HG02970 (cell line): ENCODE measurements at regions not wholly inside any gene's neighbourhood (a gene's known extent, or its start where the extent isn't known, plus 50 kb on each side); places are given as distances from the start of the nearest gene placed in this dataset.

ENCODE experiments used
- ATAC-seq: cut with Tn5 transposase; IDR thresholded peaks from one replicate; pipeline ENCODE4 v1.9.1; 2021; ENCODE audit warnings: mild to moderate bottlenecking, moderate library complexity, moderate number of reproducible peaks; ENCODE audit not compliant: unreplicated experiment, low FRiP score

GRCh38 chr4:36702245-36702644 lies 420.8 kb downstream of the DTHD1 start:
- ATAC-seq, result no peak

DNA sequence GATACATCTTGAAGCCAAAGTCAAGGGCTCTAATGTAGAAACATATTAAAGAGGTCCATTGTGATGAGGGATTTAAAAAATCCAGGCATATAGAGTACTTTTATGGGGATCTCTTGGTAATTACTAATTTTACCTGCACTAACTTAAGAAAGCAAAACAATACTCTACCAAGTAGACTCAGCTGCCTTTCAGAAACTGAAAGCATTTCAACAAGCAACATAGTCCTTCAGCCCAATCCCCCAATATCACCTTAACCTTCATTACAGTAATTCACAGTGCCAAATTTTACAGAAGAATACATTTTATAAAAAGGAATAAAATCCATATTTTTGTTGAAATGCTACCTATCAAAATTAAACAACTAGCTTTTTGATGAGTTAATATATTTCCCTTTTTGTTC lies 422.9 kb downstream of the DTHD1 start:
- no peak for ATAC-seq

DNA sequence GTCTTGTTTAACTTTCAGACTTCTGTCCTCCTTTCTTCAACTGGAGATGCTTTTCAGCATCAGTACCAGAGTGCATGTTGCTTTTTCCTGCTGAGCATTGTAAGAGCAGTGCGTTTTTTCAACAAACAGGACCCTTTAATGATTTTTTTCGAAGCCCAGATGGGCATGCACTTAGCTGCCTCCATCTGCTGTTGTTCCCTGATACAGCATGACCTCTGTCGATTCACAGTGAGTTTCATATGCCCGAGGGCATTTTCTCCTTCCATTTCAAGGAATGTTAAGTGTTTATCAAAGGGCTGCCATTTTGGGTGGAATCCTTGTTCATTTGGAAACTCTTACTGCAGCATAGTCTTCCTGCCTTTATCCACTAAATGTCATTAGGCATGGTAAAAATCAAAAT lies 428.6 kb downstream of the DTHD1 start:
- no peak for ATAC-seq

DNA sequence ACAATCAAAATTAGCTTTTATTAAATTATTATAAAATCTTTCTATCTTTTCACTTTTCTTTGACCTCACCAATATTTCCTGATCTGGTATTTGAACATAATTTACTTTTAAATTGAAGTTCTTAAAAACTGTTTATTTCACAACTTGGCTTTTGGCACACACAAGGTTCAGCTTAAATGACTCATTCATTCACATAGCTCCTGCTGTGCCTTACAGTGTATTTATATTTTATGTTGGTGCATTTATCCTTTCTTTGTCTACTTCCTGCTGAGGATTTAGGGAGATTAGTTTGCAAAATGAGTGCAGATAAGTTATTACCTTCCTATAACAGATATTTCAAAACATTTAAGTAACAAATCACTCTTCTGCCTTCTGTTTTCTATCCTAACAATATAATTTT lies 430.6 kb downstream of the DTHD1 start:
- no peak for ATAC-seq

GRCh38 chr4:36716874-36717273 lies 435.5 kb downstream of the DTHD1 start:
- no peak for ATAC-seq

DNA sequence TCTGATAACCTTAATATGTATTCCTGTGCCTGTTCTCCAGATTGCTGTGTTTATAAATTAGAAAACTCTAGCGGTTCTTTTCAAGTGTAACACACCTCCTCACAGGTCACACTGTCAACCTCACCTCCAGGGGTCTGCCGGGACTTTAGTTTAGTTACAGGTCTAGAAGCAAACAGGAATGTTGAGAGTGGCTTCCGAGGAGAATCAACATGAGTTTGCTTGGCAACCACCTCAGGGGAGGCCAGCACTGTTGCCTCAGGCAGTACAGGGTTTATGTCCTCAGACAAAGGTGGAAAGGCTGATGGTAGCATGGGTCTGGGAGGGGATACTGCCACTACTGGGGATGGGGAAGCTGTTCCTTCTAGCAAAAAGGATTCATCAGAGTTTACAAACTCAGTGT lies 438.0 kb downstream of the DTHD1 start:
- ATAC-seq, result no peak

DNA sequence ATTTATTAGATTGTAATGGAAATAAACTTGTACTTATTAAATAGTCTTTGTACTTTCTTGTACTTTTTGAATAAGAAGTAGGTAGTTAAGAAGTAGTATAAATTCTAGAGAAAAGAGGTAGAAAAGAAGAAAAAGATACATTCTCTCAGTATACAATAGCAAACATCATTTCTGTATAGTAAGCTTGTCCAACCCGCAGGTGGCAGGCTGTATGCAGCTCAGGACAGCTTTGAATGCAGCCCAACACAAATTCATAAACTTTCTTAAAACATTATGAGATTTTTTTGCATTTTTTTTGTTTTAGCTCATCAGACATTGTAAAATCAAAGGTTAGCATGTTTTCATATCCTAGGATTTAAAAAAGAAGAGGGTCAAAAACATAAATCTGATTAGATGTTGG lies 441.6 kb downstream of the DTHD1 start:
- ATAC-seq, result no peak

GRCh38 chr4:36734334-36734733 lies 452.9 kb downstream of the DTHD1 start:
- ATAC-seq, result no peak

DNA sequence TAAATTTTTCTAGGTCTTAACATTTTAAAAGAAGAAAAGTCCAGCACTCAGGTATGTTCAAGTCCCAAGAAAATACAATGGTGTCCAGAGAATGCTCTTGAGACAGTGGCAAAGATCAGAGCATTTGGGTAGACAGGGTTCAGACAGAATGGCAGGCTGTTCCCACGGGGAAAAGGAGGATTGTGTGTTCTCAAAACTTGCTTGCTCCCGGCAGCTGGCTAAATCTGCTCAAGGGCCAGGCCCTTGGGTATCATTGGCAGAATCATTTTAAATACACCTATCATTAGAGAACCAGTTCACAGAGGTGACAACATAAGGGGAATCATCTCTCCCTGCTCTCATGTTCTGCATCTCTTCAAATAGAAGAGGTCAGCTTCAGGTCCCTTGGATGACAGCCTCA lies 456.3 kb downstream of the DTHD1 start:
- no peak for ATAC-seq

DNA sequence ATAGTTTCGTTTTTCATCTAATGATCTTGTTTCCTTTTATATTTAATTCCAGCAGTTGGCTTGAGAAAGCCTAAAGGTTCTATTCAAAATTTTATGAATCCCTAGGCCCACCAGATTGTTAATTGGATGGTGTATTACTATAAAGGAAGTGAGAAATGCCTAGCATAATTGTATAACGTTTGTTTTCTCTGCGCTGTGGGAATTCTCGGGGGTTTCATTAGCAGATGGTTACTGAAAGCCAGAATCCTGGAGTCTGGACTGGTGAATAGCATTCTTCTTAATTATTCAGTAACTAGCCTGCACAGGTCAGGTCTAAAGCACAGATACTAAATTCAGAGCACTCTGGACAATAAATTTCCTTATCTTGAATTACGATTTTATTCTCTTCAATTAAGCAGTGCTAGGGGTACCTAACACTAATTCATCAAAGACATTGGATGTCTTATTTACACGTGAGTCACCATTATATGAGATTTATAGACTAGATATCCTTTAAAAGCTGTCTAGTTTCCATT lies 459.4 kb downstream of the DTHD1 start:
- ATAC-seq, result no peak

DNA sequence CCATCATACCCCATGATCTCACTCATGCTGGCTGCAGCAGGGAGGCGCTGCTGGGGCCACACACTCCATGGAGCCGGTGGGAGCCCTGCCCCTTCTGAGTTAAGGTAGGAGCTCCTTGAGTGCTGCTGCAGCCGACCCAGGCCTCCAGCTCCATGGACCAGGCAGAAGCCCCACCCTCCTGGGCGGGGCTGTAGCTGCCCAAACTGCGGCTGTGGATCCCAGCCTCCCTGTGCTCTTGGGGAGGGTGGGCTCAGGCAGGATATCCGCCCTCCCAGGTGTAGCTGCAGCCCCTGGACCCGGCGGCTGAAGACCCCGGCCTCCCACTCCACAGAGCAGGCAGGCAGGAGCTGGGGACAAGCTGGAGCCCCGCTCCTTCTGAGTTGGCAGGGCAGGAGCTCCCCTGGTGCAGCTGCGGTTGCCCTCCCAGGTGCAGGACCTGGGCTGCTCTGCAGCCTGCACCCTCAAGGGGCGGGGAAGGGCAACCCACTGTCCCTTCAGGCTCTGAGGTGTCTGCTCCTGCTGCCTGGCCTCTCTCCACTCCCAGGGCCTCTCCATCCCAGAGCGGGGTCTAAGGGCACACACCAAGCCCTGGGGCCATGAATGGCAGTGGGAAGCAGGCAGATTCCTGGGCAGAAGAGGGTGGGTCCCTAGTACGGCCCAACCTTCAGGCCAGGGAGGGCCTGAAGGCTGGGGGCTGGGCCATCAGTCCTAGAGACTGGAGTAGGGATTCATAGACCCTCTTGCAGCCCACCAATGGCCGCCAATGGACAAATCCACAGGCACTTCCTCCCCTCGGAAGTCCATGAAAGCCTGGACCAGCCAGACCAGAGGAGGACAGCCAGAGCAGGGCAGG lies 466.1 kb downstream of the DTHD1 start:
- ATAC-seq, result no peak

DNA sequence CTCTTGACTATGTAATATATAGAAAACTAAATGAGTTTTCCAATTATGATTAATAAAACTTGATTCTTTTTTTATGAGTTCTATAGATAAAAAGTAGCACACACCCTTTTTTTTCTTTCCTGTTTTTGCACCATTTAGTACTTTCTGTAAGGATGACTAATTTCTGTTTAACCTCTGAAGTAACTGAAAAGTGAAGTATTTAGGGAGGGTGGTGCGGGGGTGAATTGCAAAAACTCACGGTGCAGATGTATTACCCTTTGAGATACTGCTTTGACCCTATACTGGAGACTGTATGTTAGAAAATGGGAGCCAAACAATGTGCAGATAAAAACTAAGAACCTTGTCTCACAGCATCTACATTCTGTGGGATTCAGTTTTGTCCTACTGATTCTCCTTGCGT lies 471.6 kb downstream of the DTHD1 start:
- ATAC-seq, result no peak

- no peak for ATAC-seq
Observed at GRCh38 chr4:36757580-36758311, 476.3 kb downstream of the DTHD1 start.

DNA sequence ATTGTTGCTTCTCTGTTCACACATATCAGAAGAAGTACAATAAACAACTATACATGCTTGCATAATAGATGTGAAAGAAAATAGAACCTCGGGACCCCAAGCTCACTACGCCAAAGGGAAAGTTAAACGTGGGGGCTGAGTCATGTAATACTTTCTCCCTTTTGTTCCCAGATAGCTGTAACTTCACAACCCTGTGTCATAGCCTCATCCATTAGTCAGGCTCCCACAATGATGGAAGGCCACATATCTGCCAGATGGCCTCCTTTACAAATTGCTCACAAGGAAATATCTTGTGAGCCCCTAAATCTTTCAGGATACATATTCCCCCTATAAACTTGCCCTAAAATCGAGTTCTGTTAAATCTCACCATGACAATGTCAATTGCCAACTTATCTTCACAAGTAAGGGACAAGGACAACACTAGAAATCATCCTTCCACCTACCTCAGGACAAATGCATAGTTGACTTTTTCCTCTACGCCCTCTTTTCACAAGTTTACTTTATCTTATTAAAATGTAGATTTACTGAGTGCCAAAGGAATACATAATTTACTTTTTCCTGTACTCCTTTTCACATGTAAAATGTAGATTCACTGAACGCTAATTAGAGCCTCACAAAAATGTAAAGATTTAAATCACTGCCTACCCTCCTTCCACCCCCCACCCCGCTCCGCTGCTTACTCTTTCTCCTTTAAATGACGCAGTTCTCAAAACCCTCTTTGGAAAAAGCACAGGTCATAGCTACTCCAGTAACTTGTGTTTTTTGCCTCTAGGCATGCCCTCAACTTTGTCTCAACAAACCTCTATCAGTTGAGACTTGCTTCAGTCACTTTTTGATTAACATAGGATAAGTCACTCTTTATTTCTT lies 477.1 kb downstream of the DTHD1 start:
- no peak for ATAC-seq

DNA sequence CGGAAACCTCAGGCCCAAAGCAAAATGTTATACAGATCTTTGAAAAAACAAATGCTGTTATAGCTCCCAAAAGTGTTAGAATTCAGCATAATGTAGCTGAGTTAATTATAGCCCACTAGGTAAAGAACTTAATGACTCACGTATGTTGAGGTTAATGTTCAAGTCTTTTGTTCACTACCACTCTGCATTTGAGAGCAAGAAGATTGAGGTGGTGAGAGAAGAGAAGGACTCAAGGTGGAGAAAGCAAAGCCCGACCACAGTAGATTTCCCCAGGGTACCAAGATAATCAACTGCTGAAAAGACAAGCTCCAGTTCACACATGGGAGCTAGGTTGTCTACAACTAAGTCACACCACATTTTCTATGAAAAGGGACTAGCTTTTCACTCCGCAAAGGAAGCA lies 480.2 kb downstream of the DTHD1 start:
- ATAC-seq, result no peak

- no peak for ATAC-seq
Observed at GRCh38 chr4:36763814-36764213, 480.7 kb upstream of the NWD2 start.

- no peak for ATAC-seq
Observed at GRCh38 chr4:36767596-36767995, 476.9 kb upstream of the NWD2 start.

GRCh38 chr4:36771411-36772153 lies 473.0 kb upstream of the NWD2 start:
- no peak for ATAC-seq

DNA sequence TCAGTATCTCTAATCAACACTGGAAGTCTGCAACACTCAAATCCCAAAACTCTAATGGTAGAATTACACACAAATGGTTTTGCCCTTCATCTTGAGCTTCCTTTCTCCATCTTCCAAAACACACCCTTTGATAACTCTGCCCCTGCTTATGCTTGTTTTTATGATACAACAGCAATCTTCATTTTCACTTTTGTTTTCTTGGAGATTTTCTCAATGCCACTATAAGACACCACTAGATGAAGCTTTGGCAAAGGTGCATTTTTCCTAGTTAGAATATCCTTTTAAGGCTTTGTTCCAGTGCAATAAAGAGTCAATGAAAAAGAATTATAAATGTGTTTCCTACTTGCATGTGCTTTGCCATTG lies 472.4 kb upstream of the NWD2 start:
- no peak for ATAC-seq

GRCh38 chr4:36773467-36773866 lies 471.1 kb upstream of the NWD2 start:
- ATAC-seq, result no peak
